ENCODE measurements at regions not wholly inside any gene's neighbourhood (a gene's known extent, or its start where the extent isn't known, plus 50 kb on each side); places are given as distances from the start of the nearest gene placed in this dataset.

- Histone ChIP-seq H3K4me3 (no peak overlapping the region), H3K27ac (no peak overlapping the region)
Measured at GRCh38 chr13:86710013-86710412, 910.8 kb upstream of the SLITRK6 start.

DNA sequence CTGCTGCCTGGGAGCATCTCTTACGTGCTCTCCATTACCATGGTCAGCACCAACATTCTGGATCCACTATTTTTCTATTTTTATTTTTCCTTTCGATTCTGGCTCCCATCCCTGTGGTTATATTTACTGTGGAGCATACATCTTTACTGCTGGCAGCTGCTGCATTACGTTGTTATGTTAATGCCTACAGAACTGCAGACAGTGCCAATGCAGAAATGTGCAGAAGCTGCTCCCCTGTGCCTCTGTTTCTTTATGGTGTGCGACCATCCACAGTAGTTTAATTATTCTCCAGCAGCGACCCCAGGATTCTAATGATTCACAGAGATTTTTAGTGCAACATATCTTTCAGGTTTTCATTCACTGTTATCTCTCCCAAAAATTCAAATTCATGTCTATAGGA lies 911.7 kb upstream of the SLITRK6 start:
- no peak overlapping the region for H3K4me3 ChIP-seq
- H3K27ac ChIP-seq = no peak overlapping the region

DNA sequence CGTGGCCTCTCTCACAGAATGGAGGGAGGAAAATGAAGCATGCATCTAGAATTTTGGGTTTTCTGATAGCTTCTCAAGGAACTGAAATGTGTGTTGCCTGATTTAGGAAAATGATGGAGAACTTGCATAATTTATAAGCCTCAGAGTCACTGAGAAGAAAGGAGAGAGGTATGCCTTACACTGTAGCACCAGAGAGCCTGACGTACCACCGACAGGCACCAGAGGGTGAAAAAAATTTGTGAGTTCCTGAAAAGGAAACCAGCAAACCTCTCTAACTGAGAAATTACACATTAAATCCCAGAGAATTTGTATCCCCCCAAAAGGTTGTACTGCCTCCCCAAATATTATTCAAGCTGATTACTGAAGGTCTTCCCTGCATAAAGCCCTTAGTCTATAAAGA lies 915.3 kb upstream of the SLITRK6 start:
- Histone ChIP-seq H3K4me3 (no peak overlapping the region), H3K27ac (no peak overlapping the region)

DNA sequence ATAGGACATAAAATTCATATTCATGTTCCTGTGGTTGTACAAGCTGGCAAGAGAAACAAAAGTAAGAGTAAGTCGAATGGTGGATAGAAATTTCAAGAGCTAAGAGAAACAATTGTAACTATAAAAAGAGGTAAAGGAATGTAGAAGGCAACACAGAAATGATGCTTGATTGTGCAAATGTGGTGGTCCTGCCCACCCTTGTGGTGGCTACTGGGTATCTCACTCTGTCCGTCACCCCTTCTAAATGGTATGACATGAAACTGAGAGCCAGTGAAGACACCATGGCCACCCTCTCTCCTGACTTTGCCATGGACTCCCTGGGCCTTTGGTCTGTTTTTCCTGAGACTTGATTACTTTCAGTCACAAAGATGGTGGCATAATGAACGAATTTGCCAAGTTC lies 925.9 kb upstream of the SLITRK6 start:
- Histone ChIP-seq H3K4me3 (no peak overlapping the region), H3K27ac (no peak overlapping the region)

- no peak overlapping the region for H3K4me3 ChIP-seq
Measured at GRCh38 chr13:86729206-86729605, 930.0 kb upstream of the SLITRK6 start.

DNA sequence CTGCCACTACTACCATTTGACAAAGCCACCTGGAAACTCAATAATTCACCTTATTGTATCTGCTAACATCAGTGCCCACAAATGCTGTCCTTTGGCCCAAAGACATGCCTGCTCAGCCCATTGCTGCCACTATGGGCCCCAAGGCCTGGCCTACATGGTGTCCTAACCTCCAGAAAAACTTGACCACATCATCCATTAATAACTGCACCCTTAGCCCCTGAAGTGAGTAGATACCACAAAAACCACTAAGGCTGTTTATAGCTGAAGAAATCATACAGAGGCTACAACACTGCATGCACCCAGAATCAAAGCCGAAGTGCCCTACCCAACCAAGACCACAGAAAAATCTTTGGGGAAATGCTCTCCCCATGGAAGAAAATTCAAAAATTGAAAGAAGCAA lies 932.8 kb upstream of the SLITRK6 start:
- H3K4me3 ChIP-seq = no peak overlapping the region
- no peak overlapping the region for H3K27ac ChIP-seq

More at GRCh38 chr13:86729206-86729605, 930.0 kb upstream of the SLITRK6 start:
- H3K27ac ChIP-seq = no peak overlapping the region

GRCh38 chr13:86737334-86737932 lies 933.7 kb upstream of the SLITRK5 start:
- Histone ChIP-seq H3K4me3 (no peak overlapping the region), H3K27ac (no peak overlapping the region)

GRCh38 chr13:86741762-86742285 lies 929.3 kb upstream of the SLITRK5 start:
- H3K4me3 ChIP-seq = no peak overlapping the region
- no peak overlapping the region for H3K27ac ChIP-seq

DNA sequence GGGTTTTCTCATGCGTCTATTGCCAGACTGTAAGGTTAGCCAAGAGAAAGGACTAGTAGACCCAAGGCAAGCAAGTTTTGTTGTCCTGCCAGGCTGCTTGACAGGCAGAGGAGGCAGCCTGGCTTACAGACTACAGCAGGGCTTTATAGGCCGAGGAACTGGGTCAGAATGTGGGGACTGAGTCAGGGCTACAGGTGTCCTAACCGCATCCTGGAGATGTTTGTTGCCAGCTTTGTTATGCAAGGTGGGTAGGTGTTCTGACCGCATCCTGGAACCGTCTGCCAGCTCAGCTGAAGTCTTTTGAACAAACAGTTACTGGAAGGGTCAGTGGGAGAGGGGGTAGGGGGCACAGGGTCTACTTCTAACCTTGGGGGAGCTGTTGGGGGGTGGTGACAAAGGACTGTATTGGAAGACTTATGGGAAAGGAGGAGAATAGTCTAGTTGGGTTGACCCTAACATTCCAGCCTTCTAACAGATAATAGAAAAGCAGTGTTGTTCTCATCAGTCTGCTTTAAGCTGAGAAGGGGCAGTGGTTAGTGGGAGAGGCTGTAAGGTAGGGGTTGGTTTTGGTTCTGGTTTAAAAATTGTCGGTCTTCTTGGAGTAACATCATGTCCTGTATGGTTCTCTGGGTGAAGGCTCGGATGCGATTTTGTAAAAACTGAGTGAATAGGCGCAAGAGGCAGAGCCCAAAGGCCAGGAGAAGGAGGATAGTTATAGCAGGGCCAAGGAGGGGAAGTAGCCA lies 913.8 kb upstream of the SLITRK5 start:
- Histone ChIP-seq H3K27ac (no peak overlapping the region), H3K4me3 (no peak overlapping the region)

GRCh38 chr13:86758116-86758515 lies 913.1 kb upstream of the SLITRK5 start:
- Histone ChIP-seq H3K27ac (no peak overlapping the region), H3K4me3 (no peak overlapping the region)

DNA sequence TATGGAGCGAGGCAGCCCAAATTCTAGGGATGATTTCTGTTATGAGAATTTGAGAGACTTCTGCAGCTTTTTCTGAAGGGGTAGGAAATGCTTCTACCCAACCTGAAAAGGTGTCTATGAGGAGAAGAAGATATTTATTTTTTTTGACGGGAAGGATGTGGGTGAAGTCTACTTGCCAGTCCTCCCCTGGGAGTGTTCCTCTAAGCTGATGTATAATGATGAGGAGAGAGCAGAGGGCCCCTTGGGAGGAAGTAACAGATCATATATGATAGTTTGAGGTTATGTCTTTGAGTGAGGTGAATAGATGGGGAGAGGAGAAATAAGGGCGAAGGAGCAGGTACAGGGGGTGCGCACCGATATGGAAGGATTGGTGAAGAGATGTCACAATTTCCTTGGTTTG lies 910.6 kb upstream of the SLITRK5 start:
- Histone ChIP-seq H3K27ac (no peak overlapping the region), H3K4me3 (no peak overlapping the region)

DNA sequence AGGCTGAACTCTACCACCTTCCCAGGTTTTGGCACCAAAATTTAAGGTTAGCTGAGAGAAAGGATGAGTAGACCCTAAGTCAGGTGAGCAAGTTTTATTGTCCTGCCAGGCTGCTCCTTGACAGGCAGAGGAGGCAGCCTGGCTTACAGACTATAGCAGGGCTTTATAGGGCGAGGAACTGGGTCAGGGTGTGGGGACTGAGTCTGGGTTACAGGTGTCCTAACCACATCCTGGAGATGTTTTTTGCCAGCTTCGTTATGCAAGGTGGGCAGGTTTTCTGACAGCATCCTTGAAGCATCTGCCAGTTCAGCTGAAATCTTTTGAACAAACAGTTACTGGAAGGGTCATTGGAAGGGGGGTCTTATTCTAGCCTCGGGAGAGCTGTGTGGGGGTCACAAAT lies 905.7 kb upstream of the SLITRK5 start:
- Histone ChIP-seq H3K4me3 (no peak overlapping the region), H3K27ac (no peak overlapping the region)

GRCh38 chr13:86788616-86789015 lies 882.6 kb upstream of the SLITRK5 start:
- no peak overlapping the region for H3K4me3 ChIP-seq
- H3K27ac ChIP-seq = no peak overlapping the region

DNA sequence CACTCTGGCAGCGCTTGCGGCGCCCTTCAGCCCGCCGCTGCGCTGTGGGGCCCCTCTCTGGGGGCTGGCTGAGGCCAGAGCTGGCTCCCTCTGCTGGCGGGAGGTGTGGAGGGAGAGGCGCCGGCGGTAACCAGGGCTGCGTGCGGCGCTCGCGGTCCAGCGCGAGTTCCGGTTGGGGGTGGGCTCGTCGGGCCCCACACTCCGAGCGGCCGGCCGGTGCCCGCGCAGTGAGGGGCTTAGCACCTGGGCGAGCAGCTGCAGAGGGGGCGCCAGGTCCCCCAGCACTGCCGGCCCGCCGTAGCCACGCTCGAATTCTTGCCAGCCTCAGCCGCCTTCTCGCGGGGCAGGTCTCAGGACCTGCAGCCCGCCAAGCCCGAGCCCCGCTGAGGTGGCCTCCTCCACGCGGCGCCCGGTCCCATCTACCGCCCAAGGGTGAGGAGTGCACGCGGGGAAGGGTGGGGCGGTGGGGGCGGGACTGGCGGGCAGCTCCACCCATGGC lies 879.0 kb upstream of the SLITRK5 start:
- Histone ChIP-seq H3K27ac (no peak overlapping the region), H3K4me3 (no peak overlapping the region)

DNA sequence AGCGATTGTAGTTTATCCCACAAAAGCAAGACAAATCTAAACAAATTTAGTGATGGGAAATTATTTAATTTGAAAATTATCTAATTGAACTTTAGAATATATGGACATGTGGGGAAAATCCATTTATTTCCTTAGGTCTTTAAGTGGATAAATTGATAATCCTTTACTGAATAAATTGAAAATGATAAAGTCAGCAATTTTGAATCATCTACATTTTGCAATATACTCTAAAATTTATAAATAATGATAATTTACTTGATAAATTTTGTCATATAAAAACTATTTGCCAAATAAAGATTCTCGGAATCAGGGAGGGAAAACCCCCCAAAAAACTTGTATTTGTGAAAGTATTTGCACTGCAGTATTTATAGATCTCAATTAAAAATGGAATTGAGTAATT lies 875.3 kb upstream of the SLITRK5 start:
- no peak overlapping the region for H3K27ac ChIP-seq
- H3K4me3 ChIP-seq = no peak overlapping the region

GRCh38 chr13:86810361-86810760 lies 860.8 kb upstream of the SLITRK5 start:
- Histone ChIP-seq H3K4me3 (no peak overlapping the region), H3K27ac (no peak overlapping the region)

DNA sequence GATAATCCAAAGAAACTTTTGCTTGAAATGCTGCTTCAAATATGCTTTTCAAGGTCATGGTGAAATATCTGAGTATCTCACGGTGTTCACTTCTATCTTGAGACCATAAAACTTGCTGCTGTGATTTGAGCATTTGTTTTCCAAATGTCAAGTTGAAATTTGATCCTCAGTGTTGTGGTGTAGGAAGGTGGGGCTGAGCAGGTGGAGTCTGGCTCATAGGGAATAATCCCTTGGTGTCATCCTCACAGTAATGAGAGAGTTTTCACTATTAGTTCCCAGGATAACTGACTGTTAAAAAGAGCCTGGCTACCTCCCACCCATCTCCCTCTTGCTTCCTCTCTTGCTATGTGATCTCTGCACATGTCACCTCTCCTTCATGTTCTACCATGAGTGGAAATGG lies 858.0 kb upstream of the SLITRK5 start:
- H3K27ac ChIP-seq = no peak overlapping the region
- H3K4me3 ChIP-seq = no peak overlapping the region

DNA sequence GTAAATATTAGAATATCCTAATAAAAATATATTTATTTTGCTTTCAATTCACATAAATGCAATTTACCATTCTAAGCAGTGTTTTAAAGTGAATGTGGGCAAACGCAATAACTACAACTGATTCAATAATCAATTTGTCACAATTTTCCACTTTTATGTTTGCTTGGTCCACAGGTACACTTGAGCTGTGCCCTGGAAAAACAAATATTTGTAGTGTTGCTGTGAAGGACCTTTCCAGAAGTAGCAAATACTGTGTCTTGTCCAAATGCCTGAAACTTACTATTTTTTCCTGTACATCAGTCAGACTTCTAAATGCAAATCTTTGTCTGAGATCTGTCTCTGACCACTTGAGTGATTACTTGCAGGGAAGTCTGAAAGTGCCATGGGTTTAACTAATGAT lies 845.8 kb upstream of the SLITRK5 start:
- H3K4me3 ChIP-seq = no peak overlapping the region
- H3K27ac ChIP-seq = no peak overlapping the region

DNA sequence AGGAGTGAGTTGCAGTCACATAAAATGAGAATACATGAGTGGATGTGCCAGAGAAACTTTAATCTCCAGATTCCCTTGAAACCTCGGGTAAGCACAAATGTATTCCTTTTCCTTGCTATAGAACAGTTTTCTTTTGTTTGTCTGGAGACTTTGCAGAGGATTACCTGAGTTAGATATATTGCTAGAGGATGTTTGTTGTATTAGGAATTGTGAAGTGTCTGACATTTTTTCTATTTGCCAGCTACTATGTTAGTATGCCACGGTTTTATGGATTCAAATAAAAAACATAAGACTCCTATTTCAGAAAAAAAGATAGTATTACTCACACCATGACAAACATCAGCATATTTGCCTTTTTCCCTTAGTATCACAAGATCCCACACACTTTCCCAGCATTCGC lies 844.9 kb upstream of the SLITRK5 start:
- Histone ChIP-seq H3K27ac (no peak overlapping the region), H3K4me3 (no peak overlapping the region)

- no peak overlapping the region for H3K4me3 ChIP-seq
- no peak overlapping the region for H3K27ac ChIP-seq
Measured at GRCh38 chr13:86830046-86830445, 841.1 kb upstream of the SLITRK5 start.

- H3K4me3 ChIP-seq = no peak overlapping the region
- no peak overlapping the region for H3K27ac ChIP-seq
Measured at GRCh38 chr13:86831084-86831483, 840.1 kb upstream of the SLITRK5 start.
